ENCODE measurements at regions not wholly inside any gene's neighbourhood (a gene's known extent, or its start where the extent isn't known, plus 50 kb on each side); places are given as distances from the start of the nearest gene placed in this dataset.

GRCh38 chr17:53088481-53088880 is 734.2 kb upstream of the KIF2B start:
- TF ChIP-seq, protein P1, sequence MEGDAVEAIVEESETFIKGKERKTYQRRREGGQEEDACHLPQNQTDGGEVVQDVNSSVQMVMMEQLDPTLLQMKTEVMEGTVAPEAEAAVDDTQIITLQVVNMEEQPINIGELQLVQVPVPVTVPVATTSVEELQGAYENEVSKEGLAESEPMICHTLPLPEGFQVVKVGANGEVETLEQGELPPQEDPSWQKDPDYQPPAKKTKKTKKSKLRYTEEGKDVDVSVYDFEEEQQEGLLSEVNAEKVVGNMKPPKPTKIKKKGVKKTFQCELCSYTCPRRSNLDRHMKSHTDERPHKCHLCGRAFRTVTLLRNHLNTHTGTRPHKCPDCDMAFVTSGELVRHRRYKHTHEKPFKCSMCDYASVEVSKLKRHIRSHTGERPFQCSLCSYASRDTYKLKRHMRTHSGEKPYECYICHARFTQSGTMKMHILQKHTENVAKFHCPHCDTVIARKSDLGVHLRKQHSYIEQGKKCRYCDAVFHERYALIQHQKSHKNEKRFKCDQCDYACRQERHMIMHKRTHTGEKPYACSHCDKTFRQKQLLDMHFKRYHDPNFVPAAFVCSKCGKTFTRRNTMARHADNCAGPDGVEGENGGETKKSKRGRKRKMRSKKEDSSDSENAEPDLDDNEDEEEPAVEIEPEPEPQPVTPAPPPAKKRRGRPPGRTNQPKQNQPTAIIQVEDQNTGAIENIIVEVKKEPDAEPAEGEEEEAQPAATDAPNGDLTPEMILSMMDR (IDR thresholded peaks at IDR 0.05): no peak
- TF ChIP-seq POLR2A (IDR thresholded peaks at IDR 0.05): no peak
